Activated T-cell treated with anti-CD3 and anti-CD28 coated beads for 24 hours (primary cell): ENCODE measurements at regions not wholly inside any gene's neighbourhood (a gene's known extent, or its start where the extent isn't known, plus 50 kb on each side); places are given as distances from the start of the nearest gene placed in this dataset.
"Not testable (repeated sequence)": the region's sequence is repeated elsewhere in the genome, so short reads cannot be mapped to it uniquely, and the experiment has no call there.

ENCODE experiments used
- DNase-seq: peaks from one replicate; pipeline ENCODE4 v3.0.0-alpha.2; 2020; ENCODE audit warnings: low read depth

DNA sequence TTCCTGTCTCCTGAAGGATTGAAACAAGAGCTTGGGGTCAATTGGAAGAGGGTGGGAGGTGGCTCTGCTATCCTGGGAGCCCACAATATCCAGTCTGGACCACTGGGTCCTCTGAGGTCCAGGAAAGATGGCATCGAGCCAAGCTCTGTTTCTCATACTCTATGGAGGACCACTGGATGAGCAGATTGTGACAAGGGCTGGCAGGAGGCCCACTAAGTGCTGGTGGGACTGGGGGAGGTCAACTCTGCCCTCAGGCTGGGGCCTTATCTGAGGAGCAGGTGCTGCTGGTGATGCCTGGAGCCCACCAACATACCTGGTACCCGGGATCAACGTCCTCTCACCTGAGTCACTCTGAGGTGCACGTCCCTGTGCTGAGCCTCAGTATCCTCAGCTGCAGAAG is 142.4 kb downstream of the NDUFA10 start:
- no peak for DNase-seq

DNA sequence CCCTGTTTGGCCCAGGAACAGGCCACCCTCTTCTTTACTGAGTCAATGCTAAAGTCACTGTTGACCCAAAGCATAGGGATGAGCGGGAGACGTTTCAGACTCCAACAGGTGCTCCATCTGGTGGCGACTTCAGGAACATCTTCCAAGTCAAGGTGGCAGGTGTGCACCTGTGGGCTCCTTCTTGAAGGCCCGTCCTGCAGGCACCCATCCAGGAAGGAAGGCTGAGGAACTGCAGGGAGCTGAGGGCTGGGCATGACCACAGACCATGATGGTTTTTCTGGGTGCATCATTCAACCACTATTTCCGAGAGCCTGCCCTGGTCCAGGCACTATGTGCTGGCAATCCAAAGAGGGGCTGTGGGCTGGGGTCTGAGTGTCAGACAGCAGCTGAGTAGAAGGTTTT is 142.8 kb downstream of the NDUFA10 start:
- peak; percentile 38 for DNase-seq

DNA sequence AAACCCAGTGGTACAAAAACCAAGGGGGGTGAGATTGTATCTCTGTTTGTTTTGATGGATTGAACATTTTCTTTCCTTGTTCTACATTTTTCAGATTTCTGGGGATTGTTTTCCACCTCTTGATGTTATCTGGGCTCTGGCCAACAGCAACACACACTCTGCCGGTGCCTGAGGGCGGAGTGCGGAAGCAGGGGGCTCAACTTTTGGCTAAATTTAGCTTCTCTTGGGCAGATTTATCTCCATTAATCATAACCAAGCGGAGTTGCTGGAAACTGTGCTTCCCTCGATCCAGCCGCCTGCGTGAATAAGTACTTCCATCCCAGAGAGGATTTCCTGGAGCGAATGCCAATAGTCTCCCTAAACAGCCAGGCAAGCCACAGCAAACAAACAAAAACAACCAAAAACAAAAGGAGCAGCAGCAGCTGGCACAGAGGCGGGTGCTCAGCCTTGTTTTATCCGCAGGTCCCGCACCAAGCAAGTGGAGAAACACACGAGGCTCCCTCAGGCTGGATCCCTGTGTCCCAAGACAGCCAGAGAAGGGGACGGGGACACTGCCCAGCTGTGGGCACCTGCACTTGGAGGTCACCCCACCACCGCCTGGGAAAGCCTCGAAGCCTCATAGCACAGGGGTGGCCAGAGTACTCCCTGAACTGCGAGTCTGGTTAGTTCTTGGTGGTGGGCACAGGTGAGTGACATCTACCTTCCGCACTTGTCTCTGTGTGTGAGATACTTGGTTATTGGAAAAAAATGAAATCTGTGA is 143.4 kb downstream of the NDUFA10 start:
- no peak for DNase-seq

DNA sequence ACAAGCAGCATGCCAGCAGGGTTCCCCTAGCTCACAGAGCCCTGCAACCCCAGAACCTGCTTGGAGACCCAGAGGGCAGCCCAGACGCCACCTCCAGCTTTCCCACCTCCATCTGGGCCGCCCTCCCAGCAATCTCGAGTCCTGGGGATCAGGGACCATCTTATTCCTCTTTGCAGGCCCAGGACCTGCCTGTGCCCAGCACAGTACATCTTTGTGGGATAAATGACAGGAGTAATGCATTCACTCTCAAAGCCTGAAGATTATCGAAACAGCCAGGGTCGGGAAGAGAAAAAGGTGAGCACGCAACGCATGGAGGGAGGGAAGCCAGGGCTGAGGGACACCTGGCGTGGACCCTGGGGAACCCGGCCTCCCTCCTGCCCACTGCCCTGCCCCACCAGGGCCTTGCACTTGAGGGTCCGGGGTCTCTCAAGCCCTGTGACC is 144.1 kb downstream of the NDUFA10 start:
- DNase-seq: no peak

DNA sequence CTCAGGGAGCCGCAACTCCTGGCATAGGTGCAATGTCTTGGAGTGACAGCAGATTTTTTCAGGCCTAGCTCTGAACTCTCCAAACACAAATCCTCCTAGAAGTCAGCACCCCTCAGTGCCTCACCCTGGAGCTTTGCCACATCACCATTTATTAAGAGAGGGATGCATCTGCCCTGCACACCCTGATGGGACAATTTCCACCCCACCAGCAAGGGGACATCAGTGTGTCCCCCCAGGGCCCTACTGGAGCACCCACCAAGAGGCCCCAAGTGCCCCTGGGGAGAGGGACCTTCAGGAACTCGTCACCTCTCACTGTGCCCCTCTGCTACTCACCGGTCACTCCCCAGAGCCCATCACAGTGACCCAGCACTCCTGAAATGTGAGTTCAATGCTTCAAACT is 144.7 kb downstream of the NDUFA10 start:
- DNase-seq: no peak

DNA sequence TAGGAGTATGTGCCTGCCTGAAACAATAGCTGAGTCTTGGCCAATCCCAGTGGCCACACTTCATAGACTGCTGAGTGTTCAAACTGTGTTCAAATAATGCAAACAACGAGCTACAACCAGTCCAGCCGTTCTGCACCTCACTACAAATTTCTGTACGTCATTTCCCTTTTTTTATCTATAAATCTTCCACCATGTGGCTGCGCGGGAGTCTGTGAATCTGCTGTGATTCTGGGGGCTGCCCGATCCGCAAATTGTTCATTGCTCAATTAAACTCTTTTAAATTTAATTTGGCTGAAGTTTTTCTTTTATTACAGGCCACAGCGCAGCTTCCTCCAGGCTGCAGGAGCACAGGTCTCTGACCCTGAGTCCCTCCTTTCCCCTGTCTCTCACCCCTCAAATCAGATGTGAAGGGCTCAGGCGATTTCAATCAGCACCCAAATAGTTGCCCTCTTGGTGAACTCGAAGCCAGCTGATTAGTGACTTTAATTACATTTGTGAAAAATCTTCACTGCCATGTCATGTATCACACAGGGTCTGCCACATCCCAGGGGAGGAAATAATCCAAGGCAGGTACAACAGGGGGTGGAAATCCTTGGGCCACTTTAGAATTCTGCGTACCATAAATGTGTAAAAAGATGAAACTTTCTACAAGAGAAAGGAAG is 145.6 kb downstream of the NDUFA10 start:
- no peak for DNase-seq

DNA sequence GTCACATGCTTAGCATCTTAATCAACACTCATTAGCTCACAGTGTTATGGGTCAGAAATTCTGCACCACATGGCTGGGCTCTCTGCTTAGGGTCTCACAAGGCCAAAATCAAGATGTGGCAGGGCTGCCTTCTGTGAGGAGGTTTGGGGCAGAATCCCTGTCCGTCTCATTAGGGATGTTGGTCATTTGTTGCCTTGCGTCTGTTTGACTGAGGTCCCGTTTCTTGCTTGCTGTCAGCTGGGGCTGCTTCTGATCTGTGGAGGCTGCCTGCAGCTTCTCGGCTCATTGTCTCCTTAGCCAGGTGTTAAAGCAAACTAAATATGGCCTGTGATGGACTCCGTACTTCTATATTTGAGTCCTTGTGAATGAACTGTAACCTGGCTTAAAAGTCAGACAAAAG is 146.5 kb downstream of the NDUFA10 start:
- no peak for DNase-seq

DNA sequence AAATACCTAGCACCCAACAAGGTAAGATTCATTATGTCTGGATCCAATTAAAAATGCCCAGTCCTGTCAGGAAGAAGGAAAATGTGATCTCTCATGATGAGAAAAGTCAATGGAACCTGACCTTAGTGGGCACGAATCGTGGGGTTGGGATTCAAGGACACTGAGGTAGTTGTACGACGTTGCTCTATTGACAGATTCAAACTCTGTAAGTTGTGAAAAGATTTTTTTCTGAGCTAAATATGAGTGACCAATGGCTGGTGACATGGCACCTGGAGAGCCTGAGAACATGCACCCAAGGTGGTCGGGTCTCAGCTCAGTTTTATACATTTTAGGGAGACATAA is 148.2 kb downstream of the NDUFA10 start:
- no peak for DNase-seq

DNA sequence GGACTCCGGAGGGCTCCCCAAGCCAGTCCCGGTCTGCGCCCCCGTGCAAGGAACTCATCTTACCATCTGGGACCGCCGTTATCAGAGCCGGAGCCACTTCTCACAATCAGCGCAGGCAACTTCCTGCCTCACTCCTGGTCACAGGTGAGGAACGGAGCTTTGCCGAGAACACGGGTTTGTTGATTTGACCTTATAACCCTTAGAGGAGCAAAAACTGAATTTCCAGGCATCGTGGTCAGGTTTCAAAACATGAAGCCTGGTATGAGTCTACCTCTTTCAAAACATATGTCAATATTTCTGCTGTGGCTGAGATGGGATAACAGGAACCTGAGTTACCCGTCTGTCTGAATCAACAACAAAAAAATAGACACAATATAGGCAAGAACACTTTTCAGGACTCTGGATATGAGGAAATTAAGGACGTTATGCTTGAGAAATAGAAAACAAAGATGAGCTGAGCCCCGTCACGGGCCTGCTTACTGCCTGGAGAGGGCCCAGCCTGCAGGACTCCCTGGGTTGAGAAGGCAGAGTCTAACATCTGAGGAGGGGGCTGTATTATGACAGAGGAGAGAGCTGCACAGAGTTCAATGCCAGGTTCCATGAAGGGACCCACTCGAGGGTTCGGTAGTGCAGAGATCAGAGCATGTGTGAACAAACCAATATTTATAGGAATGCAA is 148.7 kb downstream of the NDUFA10 start:
- DNase-seq: no peak

DNA sequence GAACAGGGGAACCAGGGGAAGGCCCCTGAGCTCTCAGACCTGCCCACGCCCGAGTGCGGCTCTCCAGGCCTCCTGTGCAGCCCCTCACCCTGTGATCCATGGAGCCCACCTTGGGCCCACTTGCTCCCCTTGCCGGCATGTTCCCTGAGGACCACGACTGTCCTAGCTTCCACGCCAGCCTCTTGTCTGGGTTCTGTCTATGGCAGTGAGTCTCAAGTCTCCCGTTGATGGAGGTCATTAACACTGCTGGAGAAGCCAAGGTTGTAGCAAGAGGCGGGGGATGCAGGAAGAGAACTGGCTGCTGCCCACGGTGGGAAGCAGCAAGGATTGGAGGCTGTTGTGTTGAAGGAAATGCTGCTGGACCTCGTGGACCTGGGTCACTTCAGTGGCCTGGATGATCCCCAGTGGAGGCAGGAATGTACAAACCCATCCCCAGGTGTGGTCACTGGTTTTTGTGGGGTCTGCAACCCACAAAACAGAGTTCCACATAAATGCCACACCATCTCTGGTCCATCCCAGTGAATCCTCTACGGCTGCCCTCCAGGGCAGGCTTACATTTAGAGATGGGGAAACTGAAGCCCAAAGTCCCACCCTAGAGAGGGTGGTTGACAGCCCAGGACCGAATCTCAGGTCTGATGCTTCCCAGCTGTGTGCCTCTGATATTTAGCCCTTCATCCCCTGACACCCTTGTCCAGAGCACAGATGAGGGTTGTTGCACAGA is 150.3 kb downstream of the NDUFA10 start:
- no peak for DNase-seq

DNA sequence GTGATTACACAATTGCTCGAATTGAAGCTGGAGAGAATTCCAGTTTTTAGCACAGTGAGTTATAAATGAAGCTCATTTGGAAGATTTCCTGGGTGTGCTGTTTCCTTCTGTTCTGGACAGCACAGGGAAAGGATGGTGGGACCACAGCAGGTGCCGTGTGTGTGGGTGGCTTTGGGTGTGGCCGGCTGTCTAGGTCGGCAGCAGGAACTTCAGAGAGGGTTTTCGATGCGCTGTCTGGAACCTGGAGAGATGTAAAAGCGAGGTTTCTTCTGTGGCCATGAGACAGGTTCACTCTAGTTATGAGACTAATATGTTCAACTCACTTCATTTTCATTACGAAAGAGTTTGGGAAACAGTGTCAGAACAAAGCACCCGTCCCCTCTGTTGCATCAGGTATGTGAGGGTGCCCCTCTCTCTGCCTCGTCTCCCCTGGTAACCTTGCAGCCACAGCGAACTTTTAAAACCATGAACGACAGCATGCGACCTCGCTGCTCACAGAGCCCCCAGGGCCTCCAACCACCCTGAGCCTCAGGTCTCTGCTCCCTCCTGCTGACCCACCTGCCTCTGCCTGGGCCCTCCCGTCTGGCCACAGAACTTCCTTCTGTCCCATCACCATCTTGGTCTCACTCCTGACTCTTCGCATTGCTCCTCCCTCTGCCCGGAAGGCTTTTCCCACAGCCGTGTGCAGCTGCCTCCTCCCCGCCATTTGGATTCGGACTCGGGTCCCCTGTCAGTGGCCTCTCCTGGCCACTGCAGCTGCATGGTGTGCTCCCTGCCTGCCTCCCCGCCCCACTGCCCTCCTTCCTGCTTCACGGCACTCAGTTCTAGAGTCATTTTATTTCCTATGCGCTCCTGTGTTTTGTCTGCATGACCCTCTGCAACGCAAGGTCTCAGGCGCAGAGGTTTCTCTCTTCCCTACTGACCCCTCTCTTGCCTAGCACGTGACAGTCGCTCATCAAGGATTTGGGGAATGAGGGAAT is 151.2 kb downstream of the NDUFA10 start:
- no peak for DNase-seq

DNA sequence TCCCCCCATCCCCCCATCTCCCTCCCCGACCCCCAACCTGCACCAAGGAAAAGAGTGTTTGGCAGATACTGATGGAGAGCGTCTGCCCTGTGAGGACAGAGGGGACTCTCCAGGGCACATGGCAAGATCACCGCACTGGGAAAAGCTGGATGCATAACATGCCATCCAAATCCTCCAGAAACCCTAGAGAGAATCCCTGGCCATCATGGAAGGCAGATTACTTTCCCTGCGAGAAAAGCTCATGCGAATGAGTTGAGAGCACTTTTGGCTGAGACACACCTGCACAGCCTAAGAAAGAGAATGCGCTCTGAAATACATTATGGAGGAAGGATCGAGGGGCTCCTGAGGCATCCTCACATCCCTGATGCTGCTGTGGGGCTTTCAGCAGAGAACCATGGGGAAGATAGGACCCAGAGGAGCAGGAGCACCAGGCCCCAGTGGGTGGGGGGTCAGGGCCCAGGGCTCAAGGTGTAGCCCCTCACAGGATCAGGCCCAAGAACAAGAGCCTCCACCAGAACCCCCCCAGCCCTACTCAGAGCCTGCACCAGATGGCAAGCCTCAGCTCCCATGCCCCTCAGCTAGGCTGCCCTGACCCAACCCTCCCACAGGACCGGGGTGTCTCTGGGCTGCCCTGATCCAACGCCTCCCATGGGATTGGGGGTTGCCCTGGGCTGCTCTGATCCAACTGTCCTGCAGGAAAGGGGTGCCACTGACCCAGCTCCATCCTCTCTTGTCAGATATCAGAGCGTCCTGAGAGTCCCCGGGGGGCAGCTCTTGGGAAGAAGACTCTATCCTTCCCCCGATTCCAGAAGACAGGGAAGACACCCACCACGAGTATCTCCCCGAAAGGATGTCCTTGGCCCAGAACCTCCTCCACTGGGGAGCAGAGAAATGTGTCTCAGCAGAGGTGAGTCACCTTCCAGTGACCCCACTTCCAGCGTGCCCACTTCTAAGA is 153.4 kb downstream of the NDUFA10 start:
- DNase-seq: no peak

DNA sequence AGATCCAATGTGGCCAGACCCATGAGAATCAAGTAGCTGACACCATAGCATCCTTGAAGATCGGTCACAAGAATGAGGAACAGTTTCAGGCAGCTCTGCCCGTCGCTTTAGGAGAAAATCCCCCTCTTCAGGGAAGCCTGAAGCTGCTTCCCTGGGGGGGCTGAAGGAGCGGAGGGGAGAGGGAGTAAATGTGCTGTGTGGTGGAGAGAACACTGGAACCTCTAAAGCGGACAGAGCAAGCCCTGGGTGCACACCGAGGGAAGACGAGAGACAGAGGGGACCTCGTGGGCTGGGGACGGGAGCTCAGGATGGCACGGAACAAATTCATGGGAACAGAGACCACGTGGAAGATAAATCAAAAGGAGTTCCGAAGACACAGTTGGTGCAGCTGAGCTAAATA is 154.3 kb downstream of the NDUFA10 start:
- no peak for DNase-seq

DNA sequence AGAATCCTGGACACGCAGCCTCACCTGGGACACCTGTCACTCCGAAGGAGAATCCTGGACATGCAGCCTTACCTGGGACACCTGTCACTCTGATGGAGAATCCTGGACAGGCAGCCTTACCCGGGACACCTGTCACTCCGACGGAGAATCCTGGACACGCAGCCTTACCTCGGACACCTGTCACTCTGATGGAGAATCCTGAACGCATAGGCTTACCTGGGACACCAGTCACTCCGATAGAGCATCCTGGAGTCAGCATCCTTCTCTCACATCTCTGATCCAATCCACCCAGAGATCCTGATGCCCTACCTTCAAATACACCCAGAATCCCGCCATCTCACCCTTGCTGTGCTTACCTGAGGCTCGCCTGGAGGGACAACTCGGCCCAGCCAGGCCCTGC is 154.9 kb downstream of the NDUFA10 start:
- no peak for DNase-seq

DNA sequence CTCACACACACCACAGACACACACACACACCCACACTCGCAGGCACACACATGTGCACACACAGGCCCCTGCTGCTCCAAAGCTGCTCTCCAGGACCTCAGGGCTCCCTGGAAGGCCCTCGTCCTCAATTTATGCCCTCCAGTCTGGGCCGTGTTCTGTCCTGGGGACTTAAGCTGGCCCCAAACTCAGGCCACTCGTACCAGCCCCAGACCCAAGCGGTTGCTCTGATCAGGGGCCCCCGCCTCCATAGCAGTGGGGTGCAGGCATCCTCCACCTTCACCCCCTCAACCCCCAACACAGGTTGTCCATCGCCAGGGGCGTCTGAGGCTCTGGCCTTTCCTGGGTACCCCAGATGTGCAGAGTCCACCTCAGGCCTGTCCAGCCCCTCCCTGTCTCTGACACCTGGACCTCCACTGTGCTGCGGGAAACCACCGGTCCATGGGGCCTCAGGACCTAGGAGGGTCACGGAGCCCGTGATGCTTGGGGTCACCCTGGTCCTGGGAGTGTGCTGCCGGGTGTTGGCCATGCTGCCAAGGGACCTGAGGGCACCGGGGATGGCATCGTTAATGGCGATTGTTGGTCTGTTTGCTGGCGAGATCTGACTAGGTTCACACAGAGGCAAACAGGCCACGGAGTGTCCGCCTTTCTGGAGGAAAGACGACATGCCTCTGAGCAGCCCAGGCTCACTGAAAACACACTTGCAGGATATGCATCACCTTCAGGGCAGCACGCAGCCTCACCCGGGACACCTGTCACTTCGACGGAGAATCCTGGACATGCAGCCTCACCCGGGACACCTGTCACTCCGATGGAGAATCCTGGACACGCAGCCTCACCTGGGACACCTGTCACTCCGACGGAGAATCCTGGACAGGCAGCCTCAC is 155.6 kb downstream of the NDUFA10 start:
- DNase-seq: no peak

DNA sequence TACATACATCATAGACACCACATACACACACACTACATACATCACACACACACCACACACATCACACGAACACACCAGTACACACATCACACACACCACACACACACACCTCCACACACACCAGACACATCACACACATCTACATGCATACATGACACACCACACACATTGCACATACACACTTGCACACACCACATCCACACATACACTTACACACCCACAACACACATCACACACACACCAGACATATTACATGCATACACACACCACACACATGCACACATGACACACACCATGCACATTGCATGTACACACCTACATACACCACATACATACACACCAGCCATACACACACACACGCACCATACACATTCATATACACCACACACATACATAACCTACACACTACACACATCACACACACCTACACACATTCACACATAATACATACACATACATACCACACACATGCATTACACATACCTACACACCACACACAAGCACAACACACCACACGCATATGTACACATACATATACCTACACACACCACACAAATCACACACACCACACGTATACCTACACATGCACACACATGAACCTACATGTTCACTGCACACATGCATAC is 156.5 kb downstream of the NDUFA10 start:
- no peak for DNase-seq

DNA sequence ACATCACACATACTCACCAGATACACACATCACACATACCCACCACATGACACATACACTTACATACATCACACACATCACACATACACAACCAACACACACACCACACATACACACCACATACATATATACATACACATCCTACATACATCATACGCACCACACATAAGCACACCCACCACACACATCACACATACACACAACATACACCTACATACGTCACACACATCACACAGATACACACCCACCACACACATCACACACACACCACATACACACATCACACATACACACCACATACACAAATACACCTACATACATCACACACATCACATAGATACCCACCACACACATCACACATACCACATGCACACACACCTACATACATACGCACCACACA is 158.4 kb downstream of the NDUFA10 start:
- no peak for DNase-seq

DNA sequence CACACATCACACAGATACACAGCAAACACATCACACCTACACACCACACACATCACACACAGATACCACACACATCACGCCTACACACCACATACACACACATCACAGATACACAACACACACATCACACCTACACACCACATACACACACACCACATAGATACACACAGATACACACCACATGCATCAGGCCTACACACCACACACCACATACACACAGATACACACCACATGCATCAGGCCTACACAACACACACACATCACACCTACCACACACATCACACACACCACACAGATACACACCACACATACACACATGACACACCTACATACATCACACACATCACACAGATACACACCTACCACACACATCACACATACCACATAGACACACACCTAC is 158.8 kb downstream of the NDUFA10 start:
- no peak for DNase-seq

DNA sequence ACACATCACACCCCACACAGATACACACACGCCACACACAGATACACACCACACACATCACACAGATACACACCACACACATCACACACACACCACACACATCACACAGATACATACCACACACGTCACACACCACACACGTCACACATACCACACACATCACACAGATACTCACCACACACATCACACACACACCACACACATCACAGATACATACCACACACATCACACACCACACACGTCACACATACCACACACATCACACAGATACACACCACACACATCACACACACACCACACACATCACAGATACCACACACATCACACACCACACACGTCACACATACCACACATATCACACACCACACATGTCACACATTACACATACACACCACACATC is 159.3 kb downstream of the NDUFA10 start:
- DNase-seq: not testable (repeated sequence)
